RWPE2 (cell line): ENCODE measurements at regions not wholly inside any gene's neighbourhood (a gene's known extent, or its start where the extent isn't known, plus 50 kb on each side); places are given as distances from the start of the nearest gene placed in this dataset.

Experiments used
- ATAC-seq: fragments of 200-7000 bp; cut with Tn5 transposase; 3 replicates; pipeline ENCODE4 v1.9.1; 2021; ENCODE audit warnings: low read depth
- DNase-seq: peaks from one replicate; pipeline ENCODE4 v3.0.0-alpha.2; 2020; ENCODE audit warnings: low spot score
- H3K27ac ChIP-seq: fragments of 450-650 bp; 2 replicates; pipeline ENCODE4 v1.5.1; 2017; ENCODE audit warnings: mild to moderate bottlenecking; ENCODE audit not compliant: poor library complexity, severe bottlenecking
- H3K27me3 ChIP-seq: fragments of 250-450 bp; sonication (Bioruptor Pico); 2 replicates; pipeline ENCODE4 v1.5.1; 2021; ENCODE audit warnings: mild to moderate bottlenecking, moderate library complexity; ENCODE audit not compliant: insufficient read depth, poor library complexity, severe bottlenecking
- H3K36me3 ChIP-seq: fragments of 250-450 bp; sonication (Bioruptor Pico); 2 replicates; pipeline ENCODE4 v1.5.1; 2020; ENCODE audit warnings: low read depth, mild to moderate bottlenecking, moderate library complexity
- H3K4me1 ChIP-seq: fragments of 250-450 bp; sonication (Bioruptor Pico); 2 replicates; pipeline ENCODE4 v1.5.1; 2021; ENCODE audit warnings: mild to moderate bottlenecking, moderate library complexity; ENCODE audit not compliant: insufficient read depth, poor library complexity, severe bottlenecking
- H3K4me3 ChIP-seq: fragments of 250-450 bp; sonication (Bioruptor Pico); 2 replicates; pipeline ENCODE4 v1.5.1; 2021; ENCODE audit warnings: mild to moderate bottlenecking, moderate library complexity; ENCODE audit not compliant: severe bottlenecking
- H3K9me3 ChIP-seq: fragments of 250-450 bp; sonication (Bioruptor Pico); 2 replicates; pipeline ENCODE4 v1.5.1; 2021; ENCODE audit warnings: mild to moderate bottlenecking, moderate library complexity; ENCODE audit not compliant: severe bottlenecking
- TF ChIP-seq, protein P1 (sequence below): fragments of 450-650 bp; IDR thresholded peaks from one replicate; pipeline ENCODE4 v1.5.1; 2017; ENCODE audit warnings: mild to moderate bottlenecking, moderate library complexity; ENCODE audit not compliant: poor library complexity, severe bottlenecking

DNA sequence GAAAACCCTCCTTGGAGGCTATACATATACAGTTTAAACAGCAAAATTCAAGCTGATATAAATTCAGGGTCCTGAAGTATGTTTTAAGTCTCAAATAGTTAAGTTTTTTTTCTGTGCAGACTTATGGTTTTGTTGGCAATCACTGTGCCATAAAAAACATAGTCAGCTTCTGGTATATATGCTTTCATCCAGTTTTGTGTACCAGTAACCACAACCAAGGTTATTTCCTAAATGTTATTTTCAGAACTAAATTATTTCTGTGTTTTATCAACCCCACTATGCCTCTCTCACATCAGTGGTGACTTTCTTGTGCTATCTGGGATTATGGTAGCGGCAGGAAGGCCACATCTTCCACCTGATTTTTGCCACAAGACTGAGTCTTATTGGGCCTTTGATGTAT lies 107.7 kb upstream of the SMARCA2 start:
- H3K36me3 ChIP-seq, result no peaks in the 10 kb centered on the region
- DNase-seq (no peak), ATAC-seq (no peak)
- H3K9me3 ChIP-seq, result no peaks in the 10 kb centered on the region
- no peaks in the 10 kb centered on the region for H3K4me1 ChIP-seq
- no peaks in the 10 kb centered on the region for H3K27me3 ChIP-seq
- TF ChIP-seq, protein P1, sequence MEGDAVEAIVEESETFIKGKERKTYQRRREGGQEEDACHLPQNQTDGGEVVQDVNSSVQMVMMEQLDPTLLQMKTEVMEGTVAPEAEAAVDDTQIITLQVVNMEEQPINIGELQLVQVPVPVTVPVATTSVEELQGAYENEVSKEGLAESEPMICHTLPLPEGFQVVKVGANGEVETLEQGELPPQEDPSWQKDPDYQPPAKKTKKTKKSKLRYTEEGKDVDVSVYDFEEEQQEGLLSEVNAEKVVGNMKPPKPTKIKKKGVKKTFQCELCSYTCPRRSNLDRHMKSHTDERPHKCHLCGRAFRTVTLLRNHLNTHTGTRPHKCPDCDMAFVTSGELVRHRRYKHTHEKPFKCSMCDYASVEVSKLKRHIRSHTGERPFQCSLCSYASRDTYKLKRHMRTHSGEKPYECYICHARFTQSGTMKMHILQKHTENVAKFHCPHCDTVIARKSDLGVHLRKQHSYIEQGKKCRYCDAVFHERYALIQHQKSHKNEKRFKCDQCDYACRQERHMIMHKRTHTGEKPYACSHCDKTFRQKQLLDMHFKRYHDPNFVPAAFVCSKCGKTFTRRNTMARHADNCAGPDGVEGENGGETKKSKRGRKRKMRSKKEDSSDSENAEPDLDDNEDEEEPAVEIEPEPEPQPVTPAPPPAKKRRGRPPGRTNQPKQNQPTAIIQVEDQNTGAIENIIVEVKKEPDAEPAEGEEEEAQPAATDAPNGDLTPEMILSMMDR, result no peak
- no peak overlapping the region for H3K4me3 ChIP-seq
- H3K27ac ChIP-seq, result no peak overlapping the region

DNA sequence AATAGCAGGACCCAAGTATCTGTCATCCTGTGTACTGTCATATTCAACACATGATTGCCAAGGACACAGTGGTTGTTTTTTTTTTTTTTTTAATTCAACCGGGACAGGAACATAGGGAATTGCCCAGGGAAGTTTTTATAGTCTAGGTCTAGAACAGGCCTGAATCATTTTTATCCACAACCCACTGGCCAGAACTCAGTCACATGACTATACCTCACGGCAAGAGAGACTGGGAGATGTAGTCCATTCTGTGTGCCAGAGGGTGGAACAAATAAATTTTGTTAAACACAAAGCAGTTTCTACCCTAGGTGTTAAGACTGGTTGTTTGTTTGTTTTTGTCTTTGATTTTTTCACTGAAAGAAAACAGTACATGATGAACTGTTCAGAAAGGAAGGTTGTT lies 105.8 kb upstream of the SMARCA2 start:
- ATAC-seq, result no peak
- Histone ChIP-seq H3K27ac (no peak overlapping the region), H3K9me3 (no peaks in the 10 kb centered on the region), H3K4me3 (no peak overlapping the region), H3K36me3 (no peaks in the 10 kb centered on the region), H3K27me3 (no peaks in the 10 kb centered on the region), H3K4me1 (no peaks in the 10 kb centered on the region)
- TF ChIP-seq, protein P1, result no peak
- no peak for DNase-seq

DNA sequence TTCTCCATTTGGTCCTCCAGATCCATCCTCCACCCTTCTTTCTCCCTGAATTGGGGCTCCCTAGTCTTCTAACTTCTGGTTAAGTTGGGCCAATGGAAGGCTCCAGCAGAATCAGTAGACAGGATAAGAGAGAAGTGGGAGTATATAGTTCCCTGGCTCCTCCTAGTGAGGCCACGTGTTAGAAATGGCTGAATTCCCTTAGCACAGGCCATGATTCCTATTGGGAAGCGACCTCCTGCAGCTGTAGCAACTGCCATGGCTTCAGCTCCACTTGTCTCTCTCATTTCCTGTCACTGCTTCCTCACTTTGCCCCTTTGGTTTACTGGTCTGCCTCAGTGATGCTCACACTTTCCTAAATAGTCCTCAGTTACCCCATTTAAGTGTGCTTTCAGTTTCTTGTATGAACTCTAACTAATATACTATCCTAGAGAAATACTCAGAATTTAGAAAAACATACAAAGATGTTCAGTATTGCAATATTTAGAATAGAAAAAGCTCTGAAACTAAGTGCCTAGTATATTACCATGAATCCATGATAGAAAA lies 104.8 kb upstream of the SMARCA2 start:
- ATAC-seq (no peak), DNase-seq (no peak)
- TF ChIP-seq, protein P1, result no peak
- H3K27me3 ChIP-seq, result no peaks in the 10 kb centered on the region
- no peaks in the 10 kb centered on the region for H3K9me3 ChIP-seq
- no peak overlapping the region for H3K27ac ChIP-seq
- no peak overlapping the region for H3K4me3 ChIP-seq
- no peaks in the 10 kb centered on the region for H3K36me3 ChIP-seq
- H3K4me1 ChIP-seq, result no peaks in the 10 kb centered on the region

DNA sequence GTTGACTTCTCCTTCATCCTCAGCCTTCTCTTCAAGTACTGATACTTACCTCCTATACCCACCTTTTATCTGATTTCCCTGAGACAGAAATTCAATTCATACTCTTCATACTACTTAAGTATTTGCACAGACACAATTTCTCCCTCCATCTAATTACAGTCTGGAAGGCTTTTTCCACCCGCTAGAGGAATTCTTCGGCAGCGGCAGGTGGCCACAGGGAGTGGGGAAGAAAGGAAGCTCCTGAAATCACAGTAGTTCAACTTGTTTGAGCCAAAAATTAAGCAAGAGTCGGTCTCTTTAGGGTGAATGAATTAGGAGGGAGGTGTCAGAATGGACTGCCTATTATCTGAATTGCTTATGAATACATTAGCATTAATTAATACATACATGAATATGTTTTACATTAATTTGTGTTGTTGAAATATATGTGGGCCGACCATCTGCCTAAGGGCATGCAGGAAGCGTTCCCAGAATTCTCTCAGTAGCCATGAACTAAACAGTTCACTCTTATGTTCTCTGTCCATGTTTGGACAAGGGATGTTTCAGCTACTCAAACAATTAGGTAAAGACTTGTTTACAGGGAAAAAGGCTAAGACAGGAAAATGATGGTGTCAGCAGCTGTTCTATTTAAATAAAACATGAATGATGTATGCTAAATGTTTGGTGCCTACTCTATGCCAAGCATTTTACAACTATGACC lies 101.4 kb upstream of the SMARCA2 start:
- TF ChIP-seq, protein P1, result no peak
- DNase-seq, result no peak

DNA sequence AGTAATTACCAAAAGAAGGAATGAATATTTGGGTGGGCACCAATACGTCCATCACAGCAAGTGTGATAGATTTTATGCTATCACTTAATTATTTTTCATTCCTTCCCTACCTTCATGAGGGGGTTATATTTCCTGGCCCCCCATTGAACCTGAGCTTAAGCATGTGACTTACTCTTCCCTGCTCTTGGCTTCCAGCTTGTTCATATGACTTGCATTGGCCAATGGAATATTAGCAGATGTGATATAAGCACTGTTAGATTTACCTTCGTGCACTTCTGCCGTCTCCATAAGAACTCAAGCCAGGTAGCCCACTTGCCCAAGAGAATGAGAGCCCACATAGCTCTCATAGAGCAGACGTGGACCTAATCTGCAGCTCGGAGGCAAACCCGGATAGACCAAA lies 99.1 kb upstream of the SMARCA2 start:
- no peaks in the 10 kb centered on the region for H3K27me3 ChIP-seq
- peak overlapping the region; percentile 2 for H3K4me3 ChIP-seq
- H3K9me3 ChIP-seq, result no peaks in the 10 kb centered on the region
- ATAC-seq, result no peak
- no peak overlapping the region for H3K27ac ChIP-seq
- no peaks in the 10 kb centered on the region for H3K36me3 ChIP-seq
- TF ChIP-seq, protein P1, result no peak
- no peaks in the 10 kb centered on the region for H3K4me1 ChIP-seq
- no peak for DNase-seq

More for the DNA sequence above, 101.4 kb upstream of the SMARCA2 start:
- H3K4me3 ChIP-seq, result no peak overlapping the region
- H3K36me3 ChIP-seq, result no peaks in the 10 kb centered on the region
- H3K9me3 ChIP-seq, result no peaks in the 10 kb centered on the region
- no peak for ATAC-seq
- H3K4me1 ChIP-seq, result no peaks in the 10 kb centered on the region
- H3K27ac ChIP-seq, result no peak overlapping the region
- no peaks in the 10 kb centered on the region for H3K27me3 ChIP-seq
